ENCODE measurements at regions not wholly inside any gene's neighbourhood (a gene's known extent, or its start where the extent isn't known, plus 50 kb on each side); places are given as distances from the start of the nearest gene placed in this dataset.
"Not testable (repeated sequence)": the region's sequence is repeated elsewhere in the genome, so short reads cannot be mapped to it uniquely, and the experiment has no call there.

DNA sequence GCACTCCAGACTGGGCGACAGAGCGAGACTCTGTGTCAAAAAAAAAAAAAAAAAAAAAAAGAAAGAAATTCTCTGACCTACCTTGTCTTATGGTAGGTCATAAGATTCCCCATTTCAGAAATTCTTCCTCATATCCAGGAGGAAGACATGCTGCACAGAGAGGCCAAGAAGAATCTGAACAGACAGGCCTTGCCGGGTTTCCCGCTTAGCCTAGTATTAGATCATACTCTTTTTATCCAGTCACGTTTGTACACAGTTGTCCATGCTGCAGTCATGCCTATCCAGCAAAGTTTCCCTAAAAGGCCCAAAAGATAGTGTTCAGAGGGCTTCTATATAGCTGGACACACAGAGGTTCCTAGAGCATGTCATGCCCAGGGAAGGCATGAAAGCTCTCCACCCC, 93.6 kb upstream of the CHODL start:
- DNase-seq (no peak), ATAC-seq (replicated peaks) (no peak)
- Mint-ChIP-seq H3K27ac (no peak overlapping the region), H3K36me3 (ENCODE audit: insufficient read depth) (no peaks in the 10 kb centered on the region), H3K9me3 (no peaks in the 10 kb centered on the region), H3K4me1 (ENCODE audit: low read depth in 2 of 2) (peaks cover 11 to 30% of the 10 kb centered on the region in 2 donors), H3K27me3 (no peaks in the 10 kb centered on the region), H3K4me3 (no peak overlapping the region)

GRCh38 chr21:18148401-18148800, 96.2 kb upstream of the CHODL start:
- Mint-ChIP-seq H3K36me3 (ENCODE audit: insufficient read depth) (no peaks in the 10 kb centered on the region), H3K27ac (no peak overlapping the region), H3K9me3 (no peaks in the 10 kb centered on the region), H3K4me3 (no peak overlapping the region), H3K4me1 (ENCODE audit: low read depth in 2 of 2) (peaks cover 0 to 15% of the 10 kb centered on the region in 2 donors), H3K27me3 (no peaks in the 10 kb centered on the region)
- DNase-seq (no peak), ATAC-seq (replicated peaks) (no peak)

DNA sequence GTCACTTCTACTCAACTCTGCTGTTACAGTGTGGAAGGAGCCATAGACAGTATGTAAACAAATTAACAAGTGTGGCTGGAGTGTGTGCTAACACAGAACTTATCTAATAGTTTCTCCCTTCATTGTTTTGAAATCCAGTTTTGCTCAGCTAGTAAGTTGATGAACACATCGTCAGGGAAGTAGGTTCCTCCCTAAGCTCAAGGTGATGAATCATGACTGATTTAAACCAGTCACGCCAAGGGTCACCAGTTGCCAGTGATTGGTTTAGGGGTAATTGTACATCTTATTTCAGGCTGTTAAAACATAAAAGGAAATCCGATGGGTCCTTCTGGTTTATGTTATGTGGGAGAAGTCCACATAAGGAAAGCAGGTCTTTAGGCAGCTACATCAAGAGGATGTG, 97.0 kb upstream of the CHODL start:
- no peaks in the 10 kb centered on the region for H3K27me3 Mint-ChIP-seq
- H3K36me3 Mint-ChIP-seq (ENCODE audit: insufficient read depth) = no peaks in the 10 kb centered on the region
- no peak overlapping the region for H3K4me3 Mint-ChIP-seq
- H3K27ac Mint-ChIP-seq = no peak overlapping the region
- no peak for ATAC-seq (replicated peaks)
- DNase-seq = no peak
- H3K4me1 Mint-ChIP-seq (ENCODE audit: low read depth in 2 of 2) = peaks cover 0 to 9% of the 10 kb centered on the region in 2 donors
- H3K9me3 Mint-ChIP-seq = no peaks in the 10 kb centered on the region

DNA sequence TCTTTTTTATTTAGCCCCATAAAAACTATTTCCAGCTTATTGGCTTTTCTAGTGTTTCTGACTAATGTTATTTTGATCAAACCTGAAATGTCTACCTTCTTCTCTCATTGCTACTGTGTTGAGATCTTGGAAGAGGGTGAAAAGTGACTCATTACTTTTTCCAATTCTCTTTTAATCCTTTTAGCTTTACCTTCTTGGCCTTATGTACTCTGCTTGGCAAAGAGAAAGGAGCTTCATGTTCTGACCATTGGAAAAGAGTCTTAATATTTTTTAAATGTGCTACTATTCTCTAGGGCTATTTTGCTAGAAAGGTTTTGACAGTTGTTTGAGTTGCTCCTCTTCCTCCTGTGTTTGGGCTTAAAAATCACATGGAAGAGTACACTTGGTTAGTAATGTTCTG, 97.8 kb upstream of the CHODL start:
- H3K27me3 Mint-ChIP-seq = no peaks in the 10 kb centered on the region
- DNase-seq (no peak), ATAC-seq (replicated peaks) (no peak)
- no peak overlapping the region for H3K4me3 Mint-ChIP-seq
- H3K4me1 Mint-ChIP-seq (ENCODE audit: low read depth in 2 of 2) = peaks cover 0 to 3% of the 10 kb centered on the region in 2 donors
- H3K36me3 Mint-ChIP-seq (ENCODE audit: insufficient read depth) = no peaks in the 10 kb centered on the region
- H3K9me3 Mint-ChIP-seq = no peaks in the 10 kb centered on the region
- H3K27ac Mint-ChIP-seq = peak overlapping the region in 1 of 2 donors; percentile 51

DNA sequence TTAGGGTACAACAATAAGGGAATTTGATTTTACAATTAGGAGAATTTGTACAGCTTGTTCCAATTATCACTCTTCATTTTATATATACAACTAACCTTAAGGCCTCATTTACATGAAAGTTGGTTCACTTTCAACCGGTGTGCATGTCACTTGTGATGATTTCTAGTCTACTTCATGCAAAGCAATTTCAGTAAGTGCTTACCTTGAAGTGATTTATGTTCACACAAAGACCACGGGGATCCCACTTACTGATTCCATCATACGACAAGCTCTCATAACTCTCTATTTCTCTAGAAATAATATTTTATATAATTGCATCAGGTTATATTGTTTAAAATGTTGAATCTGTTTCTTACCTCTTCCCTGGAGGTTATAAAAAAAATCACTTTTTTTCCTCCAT, 100.3 kb upstream of the CHODL start:
- ATAC-seq (replicated peaks) (no peak), DNase-seq (no peak)
- H3K27ac Mint-ChIP-seq = no peak overlapping the region
- no peaks in the 10 kb centered on the region for H3K36me3 Mint-ChIP-seq (ENCODE audit: insufficient read depth)
- H3K4me1 Mint-ChIP-seq (ENCODE audit: low read depth in 2 of 2) = no peaks in the 10 kb centered on the region
- no peak overlapping the region for H3K4me3 Mint-ChIP-seq
- H3K9me3 Mint-ChIP-seq = no peaks in the 10 kb centered on the region
- no peaks in the 10 kb centered on the region for H3K27me3 Mint-ChIP-seq

- H3K27me3 Mint-ChIP-seq = no peaks in the 10 kb centered on the region
- H3K4me3 Mint-ChIP-seq = no peak overlapping the region
- H3K36me3 Mint-ChIP-seq (ENCODE audit: insufficient read depth) = no peaks in the 10 kb centered on the region
- no peaks in the 10 kb centered on the region for H3K9me3 Mint-ChIP-seq
- ATAC-seq (replicated peaks) (no peak), DNase-seq (no peak)
- no peaks in the 10 kb centered on the region for H3K4me1 Mint-ChIP-seq (ENCODE audit: low read depth in 2 of 2)
- H3K27ac Mint-ChIP-seq = no peak overlapping the region
Observed at GRCh38 chr21:18142655-18143054, 102.0 kb upstream of the CHODL start.

DNA sequence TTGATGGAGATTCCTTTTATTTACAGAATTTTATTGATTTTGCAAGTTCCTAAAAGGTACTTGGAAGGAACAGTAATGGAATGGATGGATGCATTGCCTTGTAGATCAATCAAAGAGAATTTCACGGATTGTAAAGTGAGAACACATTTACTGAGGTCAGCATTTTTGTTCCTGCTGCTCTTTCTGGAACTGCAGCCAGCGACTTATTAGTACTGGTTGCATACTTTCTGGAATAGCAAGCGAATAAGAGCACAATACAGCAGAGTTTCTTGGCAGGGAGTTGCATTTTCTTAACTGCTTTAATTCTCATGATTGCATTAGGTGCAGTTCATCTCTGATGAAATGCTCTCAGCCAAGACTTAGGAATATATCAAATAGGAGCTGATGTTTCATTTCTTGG, 106.1 kb upstream of the CHODL start:
- H3K27ac Mint-ChIP-seq = no peak overlapping the region
- DNase-seq (no peak), ATAC-seq (replicated peaks) (no peak)
- H3K4me1 Mint-ChIP-seq (ENCODE audit: low read depth in 2 of 2) = no peaks in the 10 kb centered on the region
- H3K9me3 Mint-ChIP-seq = peaks cover 0 to 5% of the 10 kb centered on the region in 2 donors
- no peak overlapping the region for H3K4me3 Mint-ChIP-seq
- no peaks in the 10 kb centered on the region for H3K36me3 Mint-ChIP-seq (ENCODE audit: insufficient read depth)
- no peaks in the 10 kb centered on the region for H3K27me3 Mint-ChIP-seq

- Mint-ChIP-seq H3K27ac (no peak overlapping the region), H3K4me3 (no peak overlapping the region), H3K9me3 (peaks cover 0 to 11% of the 10 kb centered on the region in 2 donors), H3K4me1 (ENCODE audit: low read depth in 2 of 2) (no peaks in the 10 kb centered on the region), H3K36me3 (ENCODE audit: insufficient read depth) (no peaks in the 10 kb centered on the region), H3K27me3 (no peaks in the 10 kb centered on the region)
- ATAC-seq (replicated peaks) (no peak), DNase-seq (no peak)
Observed at GRCh38 chr21:18129526-18129925, 115.1 kb upstream of the CHODL start.

DNA sequence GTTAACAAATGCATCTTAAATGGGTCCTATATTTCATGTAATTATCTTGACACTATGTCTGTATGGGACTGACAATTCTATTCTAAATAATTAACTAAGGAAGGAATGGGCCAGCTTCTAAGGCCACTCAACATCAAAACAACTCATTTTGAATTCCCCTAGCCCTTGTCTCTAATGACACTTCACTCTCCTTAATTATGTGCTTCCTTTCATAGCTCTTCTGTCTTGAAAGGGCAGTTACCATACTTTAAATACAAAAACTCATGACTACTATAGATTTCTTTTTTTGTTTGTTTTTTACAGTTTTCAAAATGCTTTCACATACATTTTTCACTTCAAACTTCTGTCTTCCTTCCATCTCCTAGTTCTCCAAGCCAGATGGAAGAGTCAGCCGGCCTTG, 126.1 kb upstream of the CHODL start:
- DNase-seq (no peak), ATAC-seq (replicated peaks) (no peak)
- Mint-ChIP-seq H3K27ac (no peak overlapping the region), H3K36me3 (ENCODE audit: insufficient read depth) (no peaks in the 10 kb centered on the region), H3K4me1 (ENCODE audit: low read depth in 2 of 2) (no peaks in the 10 kb centered on the region), H3K27me3 (no peaks in the 10 kb centered on the region), H3K9me3 (peaks cover 0 to 4% of the 10 kb centered on the region in 2 donors), H3K4me3 (no peak overlapping the region)

GRCh38 chr21:18117176-18117575, 127.5 kb upstream of the CHODL start:
- Mint-ChIP-seq H3K9me3 (peaks cover 0 to 6% of the 10 kb centered on the region in 2 donors), H3K27me3 (no peaks in the 10 kb centered on the region), H3K4me1 (ENCODE audit: low read depth in 2 of 2) (no peaks in the 10 kb centered on the region), H3K4me3 (no peak overlapping the region), H3K27ac (no peak overlapping the region), H3K36me3 (ENCODE audit: insufficient read depth) (no peaks in the 10 kb centered on the region)
- ATAC-seq (replicated peaks) (no peak), DNase-seq (no peak)

- Mint-ChIP-seq H3K27me3 (no peaks in the 10 kb centered on the region), H3K4me3 (no peak overlapping the region), H3K4me1 (ENCODE audit: low read depth in 2 of 2) (no peaks in the 10 kb centered on the region), H3K9me3 (peaks cover 0 to 6% of the 10 kb centered on the region in 2 donors), H3K27ac (no peak overlapping the region), H3K36me3 (ENCODE audit: insufficient read depth) (no peaks in the 10 kb centered on the region)
- ATAC-seq (replicated peaks) (no peak), DNase-seq (no peak)
Observed at GRCh38 chr21:18114810-18115209, 129.8 kb upstream of the CHODL start.

DNA sequence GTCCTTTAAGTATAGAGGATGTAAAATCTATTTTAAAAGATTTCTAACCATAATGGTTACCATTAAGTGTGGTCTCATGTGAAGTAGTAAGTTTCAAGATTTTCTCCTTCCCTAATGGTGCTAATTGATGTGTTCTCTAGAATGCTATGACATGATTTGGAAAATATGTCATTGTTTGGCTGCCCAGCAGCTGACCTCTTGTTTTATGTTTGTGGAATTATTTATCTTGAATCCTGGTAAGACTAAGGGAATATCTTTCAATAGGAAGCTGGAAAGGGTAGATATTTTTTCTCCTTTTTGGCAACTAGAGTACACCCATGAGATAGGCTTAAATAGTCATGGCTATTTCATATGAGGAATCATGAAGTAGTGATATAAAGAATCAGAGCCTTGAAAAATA, 139.8 kb upstream of the CHODL start:
- Mint-ChIP-seq H3K4me3 (no peak overlapping the region), H3K4me1 (ENCODE audit: low read depth in 2 of 2) (no peaks in the 10 kb centered on the region), H3K27me3 (no peaks in the 10 kb centered on the region), H3K9me3 (peaks cover 7 to 11% of the 10 kb centered on the region in 2 donors), H3K27ac (no peak overlapping the region), H3K36me3 (ENCODE audit: insufficient read depth) (no peaks in the 10 kb centered on the region)
- ATAC-seq (replicated peaks) = no peak
- DNase-seq = no peak

GRCh38 chr21:18096413-18096812, 148.2 kb upstream of the CHODL start:
- not testable (repeated sequence) for ATAC-seq (replicated peaks); H3K4me3 Mint-ChIP-seq
- peaks cover 15 to 35% of the 10 kb centered on the region in 2 donors for H3K9me3 Mint-ChIP-seq

GRCh38 chr21:18089786-18090185, 154.8 kb upstream of the CHODL start:
- H3K36me3 Mint-ChIP-seq (ENCODE audit: insufficient read depth) = no peaks in the 10 kb centered on the region
- no peak overlapping the region for H3K4me3 Mint-ChIP-seq
- peaks cover 2 to 18% of the 10 kb centered on the region in 2 donors for H3K9me3 Mint-ChIP-seq
- no peak overlapping the region for H3K27ac Mint-ChIP-seq
- ATAC-seq (replicated peaks) (no peak), DNase-seq (no peak)
- H3K4me1 Mint-ChIP-seq (ENCODE audit: low read depth in 2 of 2) = no peaks in the 10 kb centered on the region
- no peaks in the 10 kb centered on the region for H3K27me3 Mint-ChIP-seq

More at GRCh38 chr21:18096413-18096812, 148.2 kb upstream of the CHODL start:
- not testable (repeated sequence) for H3K27ac Mint-ChIP-seq; DNase-seq; H3K4me1 Mint-ChIP-seq (ENCODE audit: low read depth in 2 of 2); H3K27me3 Mint-ChIP-seq; H3K36me3 Mint-ChIP-seq (ENCODE audit: insufficient read depth)

- H3K27ac Mint-ChIP-seq = no peak overlapping the region
- no peak overlapping the region for H3K4me3 Mint-ChIP-seq
- DNase-seq (no peak), ATAC-seq (replicated peaks) (no peak)
- H3K27me3 Mint-ChIP-seq = no peaks in the 10 kb centered on the region
- H3K36me3 Mint-ChIP-seq (ENCODE audit: insufficient read depth) = no peaks in the 10 kb centered on the region
- peaks cover 0 to 2% of the 10 kb centered on the region in 2 donors for H3K9me3 Mint-ChIP-seq
- no peaks in the 10 kb centered on the region for H3K4me1 Mint-ChIP-seq (ENCODE audit: low read depth in 2 of 2)
Observed at GRCh38 chr21:18070392-18070791, 174.2 kb upstream of the CHODL start.

Data from effector memory CD8-positive, alpha-beta T cell (primary cell).